ENCODE measurements at regions not wholly inside any gene's neighbourhood (a gene's known extent, or its start where the extent isn't known, plus 50 kb on each side); places are given as distances from the start of the nearest gene placed in this dataset.

- Histone ChIP-seq H3K4me1 (no peaks in the 10 kb centered on the region), H3K36me3 (ENCODE audit: control insufficient read depth, insufficient read depth, low read length) (no peaks in the 10 kb centered on the region), H3K4me3 (ENCODE audit: low read depth, low read length) (no peak overlapping the region), H3K9me3 (peaks cover 12% of the 10 kb centered on the region), H3K27me3 (replicated peaks; ENCODE audit: control insufficient read depth, insufficient read depth, low read length) (no peaks in the 10 kb centered on the region)
- TF ChIP-seq CTCF (IDR thresholded peaks at IDR 0.05; ENCODE audit: insufficient read depth in 1 of 2, low read depth in 1 of 2, low read length in 1 of 2, severe bottlenecking in 1 of 2, unreplicated experiment in 1 of 2), result no peak
- intact Hi-C loops (cut with micrococcal nuclease; ENCODE audit: unreplicated experiment), result no loop called here
- H3K27me3 Mint-ChIP-seq (ENCODE audit: insufficient read depth, unreplicated experiment), result no peaks in the 10 kb centered on the region
- BruUV-seq (replicated peaks), result no TSS peak
- no peaks in the 10 kb centered on the region for H3K36me3 Mint-ChIP-seq (ENCODE audit: insufficient read depth, unreplicated experiment)
- ChIA-PET POLR2A (no interaction called here), CTCF (no interaction called here)
- H3K4me1 Mint-ChIP-seq (ENCODE audit: low read depth, unreplicated experiment), result no peaks in the 10 kb centered on the region
- H3K4me3 Mint-ChIP-seq (ENCODE audit: unreplicated experiment), result no peak overlapping the region
- peaks cover 25% of the 10 kb centered on the region for H3K9me3 Mint-ChIP-seq (ENCODE audit: unreplicated experiment)
- DNase-seq, result no peak
- no peak overlapping the region for H3K27ac Mint-ChIP-seq (ENCODE audit: unreplicated experiment)
These were observed 645.7 kb downstream of the PDCD6IP start for GRCh38 chr3:34444137-34444536.

DNA sequence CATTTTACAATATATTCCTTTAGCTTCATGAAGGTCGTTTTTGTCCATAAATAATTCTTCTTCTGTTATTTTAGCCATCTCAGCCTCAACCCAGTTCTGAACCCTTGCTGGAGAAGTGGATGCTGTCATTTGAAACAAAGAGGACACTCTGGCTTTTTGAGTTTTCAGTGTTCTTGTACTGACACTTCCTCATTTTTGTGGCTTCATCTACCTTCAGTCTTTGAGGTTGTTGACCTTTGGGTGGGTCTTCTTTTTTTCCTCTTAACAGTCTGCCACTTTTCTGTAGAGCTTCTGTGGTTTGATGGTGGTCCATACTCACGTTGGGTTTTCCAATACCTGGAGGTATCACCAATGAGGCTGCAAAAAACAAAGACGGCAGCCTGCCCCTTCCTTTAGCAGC is 650.9 kb downstream of the PDCD6IP start:
- Mint-ChIP-seq H3K27me3 (ENCODE audit: insufficient read depth, unreplicated experiment) (no peaks in the 10 kb centered on the region), H3K9me3 (ENCODE audit: unreplicated experiment) (peaks cover 11% of the 10 kb centered on the region), H3K36me3 (ENCODE audit: insufficient read depth, unreplicated experiment) (no peaks in the 10 kb centered on the region), H3K4me1 (ENCODE audit: low read depth, unreplicated experiment) (no peaks in the 10 kb centered on the region), H3K27ac (ENCODE audit: unreplicated experiment) (no peak overlapping the region), H3K4me3 (ENCODE audit: unreplicated experiment) (no peak overlapping the region)
- ChIA-PET POLR2A (no interaction called here), CTCF (no interaction called here)
- no peaks in the 10 kb centered on the region for H3K36me3 ChIP-seq (ENCODE audit: control insufficient read depth, insufficient read depth, low read length)
- no peaks in the 10 kb centered on the region for H3K4me1 ChIP-seq
- peaks cover 7% of the 10 kb centered on the region for H3K9me3 ChIP-seq
- BruUV-seq (replicated peaks), result no TSS peak
- intact Hi-C loops (cut with micrococcal nuclease; ENCODE audit: unreplicated experiment), result no loop called here
- no peak for DNase-seq
- no peak for TF ChIP-seq CTCF (IDR thresholded peaks at IDR 0.05; ENCODE audit: insufficient read depth in 1 of 2, low read depth in 1 of 2, low read length in 1 of 2, severe bottlenecking in 1 of 2, unreplicated experiment in 1 of 2)
- H3K27me3 ChIP-seq (replicated peaks; ENCODE audit: control insufficient read depth, insufficient read depth, low read length), result no peaks in the 10 kb centered on the region
- H3K4me3 ChIP-seq (ENCODE audit: low read depth, low read length), result no peak overlapping the region

GRCh38 chr3:34463414-34463813 is 665.0 kb downstream of the PDCD6IP start:
- Histone ChIP-seq H3K4me3 (ENCODE audit: low read depth, low read length) (no peak overlapping the region), H3K36me3 (ENCODE audit: control insufficient read depth, insufficient read depth, low read length) (no peaks in the 10 kb centered on the region), H3K4me1 (no peaks in the 10 kb centered on the region), H3K9me3 (no peaks in the 10 kb centered on the region), H3K27me3 (replicated peaks; ENCODE audit: control insufficient read depth, insufficient read depth, low read length) (no peaks in the 10 kb centered on the region)
- no peaks in the 10 kb centered on the region for H3K27me3 Mint-ChIP-seq (ENCODE audit: insufficient read depth, unreplicated experiment)
- ChIA-PET CTCF (no interaction called here), POLR2A (no interaction called here)
- BruUV-seq (replicated peaks), result no TSS peak
- intact Hi-C loops (cut with micrococcal nuclease; ENCODE audit: unreplicated experiment), result no loop called here
- no peak overlapping the region for H3K4me3 Mint-ChIP-seq (ENCODE audit: unreplicated experiment)
- no peaks in the 10 kb centered on the region for H3K4me1 Mint-ChIP-seq (ENCODE audit: low read depth, unreplicated experiment)
- no peak overlapping the region for H3K27ac Mint-ChIP-seq (ENCODE audit: unreplicated experiment)
- no peak for DNase-seq
- no peak for TF ChIP-seq CTCF (IDR thresholded peaks at IDR 0.05; ENCODE audit: insufficient read depth in 1 of 2, low read depth in 1 of 2, low read length in 1 of 2, severe bottlenecking in 1 of 2, unreplicated experiment in 1 of 2)
- no peaks in the 10 kb centered on the region for H3K36me3 Mint-ChIP-seq (ENCODE audit: insufficient read depth, unreplicated experiment)
- H3K9me3 Mint-ChIP-seq (ENCODE audit: unreplicated experiment), result peaks cover 21% of the 10 kb centered on the region

Measured in Caco-2 (cell line).